T-helper 22 cell (primary cell): ENCODE measurements at regions not wholly inside any gene's neighbourhood (a gene's known extent, or its start where the extent isn't known, plus 50 kb on each side); places are given as distances from the start of the nearest gene placed in this dataset.

Experiments
- DNase-seq: peaks from one replicate; pipeline ENCODE4 v3.0.0-alpha.2; 2020; ENCODE audit warnings: low read depth

GRCh38 chr2:64196963-64197362 lies 52.7 kb upstream of the PELI1 start:
- no peak for DNase-seq

- no peak for DNase-seq
These were observed 56.9 kb upstream of the PELI1 start for GRCh38 chr2:64201151-64201550.

GRCh38 chr2:64202206-64202845 lies 58.1 kb upstream of the PELI1 start:
- DNase-seq = no peak

- DNase-seq = no peak
These were observed 59.1 kb upstream of the PELI1 start for GRCh38 chr2:64203131-64203857.

- DNase-seq = peak; percentile 33
These were observed 59.8 kb upstream of the PELI1 start for GRCh38 chr2:64203858-64204632.

GRCh38 chr2:64204703-64205102 lies 60.5 kb upstream of the PELI1 start:
- DNase-seq = no peak

GRCh38 chr2:64205415-64205814 lies 61.2 kb upstream of the PELI1 start:
- no peak for DNase-seq

GRCh38 chr2:64207573-64207972 lies 63.4 kb upstream of the PELI1 start:
- no peak for DNase-seq

GRCh38 chr2:64210816-64211215 lies 66.6 kb upstream of the PELI1 start:
- no peak for DNase-seq

- no peak for DNase-seq
These were observed 67.2 kb upstream of the PELI1 start for GRCh38 chr2:64211276-64211921.

- DNase-seq = no peak
These were observed 68.1 kb upstream of the PELI1 start for GRCh38 chr2:64212346-64212745.

GRCh38 chr2:64212801-64213321 lies 68.6 kb upstream of the PELI1 start:
- no peak for DNase-seq

GRCh38 chr2:64213532-64214275 lies 69.5 kb upstream of the PELI1 start:
- no peak for DNase-seq

GRCh38 chr2:64214281-64215115 lies 70.3 kb upstream of the PELI1 start:
- DNase-seq = no peak

- DNase-seq = no peak
These were observed 73.1 kb upstream of the PELI1 start for GRCh38 chr2:64217198-64217869.

- no peak for DNase-seq
These were observed 74.0 kb upstream of the PELI1 start for GRCh38 chr2:64218137-64218802.

- DNase-seq = no peak
These were observed 74.9 kb upstream of the PELI1 start for GRCh38 chr2:64219149-64219548.

- DNase-seq = no peak
These were observed 76.0 kb upstream of the PELI1 start for GRCh38 chr2:64220265-64220664.

GRCh38 chr2:64220894-64221617 lies 76.8 kb upstream of the PELI1 start:
- DNase-seq = no peak
